Endothelial cell of umbilical vein (primary cell): ENCODE measurements at regions not wholly inside any gene's neighbourhood (a gene's known extent, or its start where the extent isn't known, plus 50 kb on each side); places are given as distances from the start of the nearest gene placed in this dataset.

Experiments used
- BruUV-seq: library from RNA; stranded (reverse); fragments of 400-500 nt; replicated peaks from 2 replicates; lab custom pipeline; 2021; lab: Mats Ljungman, UMichigan
- CTCF ChIA-PET: fragments of 300-600, 350-600 bp; sonication (Branson Sonifier 250); formaldehyde crosslinking; loops from one replicate; lab custom pipeline; 2021; ENCODE audit warnings: antibody characterized with exemption, inconsistent platforms; lab: Charles Lee
- POLR2A ChIA-PET: fragments of 300-600, 350-600 bp; sonication (Branson Sonifier 250); formaldehyde crosslinking; loops from one replicate; lab custom pipeline; 2021; ENCODE audit warnings: antibody characterized with exemption, inconsistent platforms; lab: Charles Lee
- DNase-seq: peaks from one replicate; pipeline ENCODE4 v3.0.0-alpha.2; 2011; ENCODE audit warnings: low read depth, low spot score
- FAIRE-seq: peaks from 2 replicates; lab custom pipeline; 2011; peaks lifted over from hg19 to GRCh38; lab: Jason Lieb, UNC
- H2AFZ ChIP-seq: 2 replicates; pipeline ENCODE4 v1.6.0; 2012; ENCODE audit warnings: low read depth, low read length, control low read depth, inconsistent platforms
- H3K27ac ChIP-seq: 2 replicates; pipeline ENCODE4 v1.5.1; 2011; ENCODE audit warnings: low read depth, mild to moderate bottlenecking, control low read depth, low read length, moderate library complexity; ENCODE audit not compliant: insufficient read depth
- H3K27me3 ChIP-seq, 2 experiments: 2 replicates each; pipeline versions ENCODE4 v1.6.0 to v1.6.1; 2011; ENCODE audit warnings: low read length in 2 of 2, mixed read lengths in 1 of 2; ENCODE audit not compliant: control insufficient read depth in 2 of 2, insufficient read depth in 2 of 2
- H3K36me3 ChIP-seq, 2 experiments: 2 replicates in 1 of 2; 3 replicates in 1 of 2; pipeline ENCODE4 v1.5.1; 2011; ENCODE audit warnings: low read length in 2 of 2, mild to moderate bottlenecking in 1 of 2, moderate library complexity in 1 of 2; ENCODE audit not compliant: control insufficient read depth in 2 of 2, insufficient read depth in 2 of 2; ENCODE audit errors: extremely low read depth in 1 of 2
- H3K4me1 ChIP-seq: 3 replicates; pipeline ENCODE4 v1.5.1; 2011; ENCODE audit warnings: mild to moderate bottlenecking, low read length; ENCODE audit not compliant: control insufficient read depth, insufficient read depth; ENCODE audit errors: extremely low read depth
- H3K4me2 ChIP-seq: 2 replicates; pipeline ENCODE4 v1.6.1; 2011; ENCODE audit warnings: low read length, control low read depth, mixed read lengths; ENCODE audit not compliant: insufficient read depth
- H3K4me3 ChIP-seq, 3 experiments: fragments of 200-600 bp in 1 of 3; sonication (generic), shearing (Covaris generic) in 1 of 3; replicated peaks in 1 of 3; 2 replicates each; pipeline ENCODE4 v1.5.1; 2011 to 2016; ENCODE audit warnings: control low read depth in 3 of 3, low read length in 3 of 3, mild to moderate bottlenecking in 2 of 3, inconsistent platforms in 1 of 3, low read depth in 1 of 3, moderate library complexity in 1 of 3; ENCODE audit not compliant: insufficient read depth in 1 of 3
- H3K79me2 ChIP-seq: 2 replicates; pipeline ENCODE4 v1.6.0; 2012; ENCODE audit warnings: low read length, inconsistent platforms; ENCODE audit not compliant: control insufficient read depth, insufficient read depth
- H3K9ac ChIP-seq: replicated peaks from 2 replicates; pipeline ENCODE3; 2011; ENCODE audit warnings: low read length, control low read depth; ENCODE audit not compliant: insufficient read depth; ENCODE audit errors: extremely low read depth
- H3K9me1 ChIP-seq: replicated peaks from 3 replicates; pipeline ENCODE4 v1.6.0; 2011; ENCODE audit warnings: mild to moderate bottlenecking, low read length; ENCODE audit not compliant: control insufficient read depth, insufficient read depth; ENCODE audit errors: extremely low read depth
- H3K9me3 ChIP-seq: replicated peaks from 2 replicates; pipeline ENCODE4 v1.5.1; 2012; ENCODE audit warnings: low read length, inconsistent platforms; ENCODE audit not compliant: control insufficient read depth, insufficient read depth
- H4K20me1 ChIP-seq: replicated peaks from 2 replicates; pipeline ENCODE3; 2011; ENCODE audit warnings: mild to moderate bottlenecking, low read length; ENCODE audit not compliant: control insufficient read depth, insufficient read depth; ENCODE audit errors: extremely low read depth
- CTCF ChIP-seq, 2 donors: IDR thresholded peaks; 1 replicate in 1 of 2; 2 replicates in 1 of 2; pipeline ENCODE4 v1.5.1; 2011; ENCODE audit warnings: low read length in 2 of 2, mild to moderate bottlenecking in 2 of 2, moderate library complexity in 2 of 2, control low read depth in 1 of 2, inconsistent platforms in 1 of 2, low read depth in 1 of 2; ENCODE audit not compliant: insufficient read depth in 1 of 2; ENCODE audit errors: extremely low read depth in 1 of 2
- FOS ChIP-seq: IDR thresholded peaks from 2 replicates; pipeline ENCODE4 v1.6.1; 2011; ENCODE audit warnings: mild to moderate bottlenecking, low read length, moderate library complexity, borderline replicate concordance; ENCODE audit not compliant: insufficient read depth
- GATA2 ChIP-seq: IDR thresholded peaks from 2 replicates; pipeline ENCODE4 v1.7.0; 2011; ENCODE audit warnings: low read depth, mild to moderate bottlenecking, moderate library complexity, mixed read lengths, low read length; ENCODE audit not compliant: insufficient read length, insufficient read depth
- MAX ChIP-seq: IDR thresholded peaks from 2 replicates; pipeline ENCODE4 v1.6.1; 2011; ENCODE audit not compliant: insufficient read depth, insufficient read length
- MYC ChIP-seq: IDR thresholded peaks from one replicate; pipeline ENCODE4 v1.6.1; 2011; ENCODE audit warnings: mild to moderate bottlenecking, low read depth, low read length
- POLR2A ChIP-seq: IDR thresholded peaks from 2 replicates; pipeline ENCODE4 v1.6.1; 2012; ENCODE audit warnings: low read depth, mild to moderate bottlenecking, control low read depth, low read length
- POLR2AphosphoS5 ChIP-seq: IDR thresholded peaks from 2 replicates; pipeline ENCODE4 v1.6.1; 2012; ENCODE audit warnings: low read depth, mild to moderate bottlenecking, control low read depth, low read length, moderate library complexity; ENCODE audit not compliant: insufficient read depth
- dilution Hi-C: fragments of 300-500 bp; cut with MboI; formaldehyde crosslinking; loops from one replicate; pipeline ENCODE4 v1.15.0; 2019; ENCODE audit warnings: low sequenced_read_pairs; ENCODE audit not compliant: extremely low pct_ligation_motif_present
- intact Hi-C: fragments of 100-400 bp; cut with micrococcal nuclease; formaldehyde crosslinking; loops from one replicate; pipeline ENCODE4 v1.10.0; 2022

- peak; percentile 6 for DNase-seq
Measured at GRCh38 chr1:177355575-177355974, 184.8 kb downstream of the BRINP2 start.

More at GRCh38 chr1:177355575-177355974, 184.8 kb downstream of the BRINP2 start:
- no peaks in the 10 kb centered on the region for H4K20me1 ChIP-seq
- FAIRE-seq: no peak
- no peaks in the 10 kb centered on the region for H3K36me3 ChIP-seq
- POLR2A ChIA-PET: no interaction called here
- H3K4me3 ChIP-seq: no peak overlapping the region
- H3K9ac ChIP-seq: no peak overlapping the region
- no peaks in the 10 kb centered on the region for H3K9me1 ChIP-seq
- TF ChIP-seq MYC (no peak), POLR2AphosphoS5 (no peak), CTCF (IDR thresholded peaks at IDR 0.05; ENCODE audit: extremely low read depth in 1 of 2, insufficient read depth in 1 of 2, low read depth in 1 of 2, low read length in 2 of 2) (peak; percentile 12 to 21), FOS (no peak), POLR2A (no peak), MAX (no peak), GATA2 (no peak)
- CTCF ChIA-PET: interaction anchor here (0.5 to 1.1 kb wide), 5 partner anchors 89 to 590 kb away, joined by 3 to 5 read pairs (median 3); no protein-coding TSS in a partner anchor
- H2AFZ ChIP-seq: no peak overlapping the region
- no peaks in the 10 kb centered on the region for H3K4me1 ChIP-seq
- BruUV-seq: no TSS peak
- H3K4me2 ChIP-seq: no peak overlapping the region
- no peaks in the 10 kb centered on the region for H3K79me2 ChIP-seq
- intact Hi-C loops (loop anchor here (1.0 to 10.0 kb wide), 2 partner anchors 99 to 589 kb away; no protein-coding TSS in a partner anchor), dilution Hi-C loops (no loop called here)
- H3K27me3 ChIP-seq: no peaks in the 10 kb centered on the region
- no peaks in the 10 kb centered on the region for H3K9me3 ChIP-seq
- H3K27ac ChIP-seq: no peak overlapping the region
